Right lobe of liver (tissue), 4 donors: ENCODE measurements at regions not wholly inside any gene's neighbourhood (a gene's known extent, or its start where the extent isn't known, plus 50 kb on each side); places are given as distances from the start of the nearest gene placed in this dataset.

Experiments
- CTCF ChIP-seq, 4 donors: fragments of 200-600 bp in 3 of 4; fragments of 450-650 bp in 1 of 4; IDR thresholded peaks; one replicate each; pipeline versions ENCODE4 v1.5.1 to v1.8.0; 2016 to 2022; ENCODE audit warnings: antibody characterized with exemption in 4 of 4, mild to moderate bottlenecking in 2 of 4
- POLR2A ChIP-seq: fragments of 450-650 bp; IDR thresholded peaks from one replicate; pipeline ENCODE4 v1.6.1; 2017; ENCODE audit warnings: antibody characterized with exemption, mild to moderate bottlenecking
- donor health status: DM: no; HTN: no; CAD: no.
- donor health status: DM: no; HTN: no; CAD: no.
- donor health status: DM: no; HTN: yes; CAD: no.

GRCh38 chr6:8301502-8301901, 133.8 kb downstream of the SLC35B3 start:
- TF ChIP-seq CTCF (IDR thresholded peaks at IDR 0.05), result no peak
- TF ChIP-seq POLR2A, result no peak
